WERI-Rb-1 (cell line): ENCODE measurements at regions not wholly inside any gene's neighbourhood (a gene's known extent, or its start where the extent isn't known, plus 50 kb on each side); places are given as distances from the start of the nearest gene placed in this dataset.

Experiments
- DNase-seq: peaks from one replicate; pipeline ENCODE4 v3.0.0-alpha.2; 2020
- H3K27ac ChIP-seq: fragments of 250-450 bp; sonication (Bioruptor Pico); 2 replicates; pipeline ENCODE4 v1.5.1; 2020; ENCODE audit warnings: mild to moderate bottlenecking, moderate library complexity
- H3K27me3 ChIP-seq: fragments of 250-450 bp; sonication (Bioruptor Pico); 2 replicates; pipeline ENCODE4 v1.5.1; 2021; ENCODE audit warnings: mild to moderate bottlenecking, low read depth, moderate library complexity; ENCODE audit not compliant: insufficient read depth, severe bottlenecking
- H3K36me3 ChIP-seq: fragments of 250-450 bp; sonication (Bioruptor Pico); 2 replicates; pipeline ENCODE4 v1.5.1; 2020; ENCODE audit warnings: mild to moderate bottlenecking, moderate library complexity
- H3K4me3 ChIP-seq: 2 replicates; pipeline ENCODE4 v1.5.1; 2011; ENCODE audit warnings: low read depth, mild to moderate bottlenecking, control low read depth, low read length
- H3K9me3 ChIP-seq: fragments of 250-450 bp; sonication (Bioruptor Pico); 2 replicates; pipeline ENCODE4 v1.5.1; 2021; ENCODE audit warnings: mild to moderate bottlenecking, moderate library complexity; ENCODE audit not compliant: severe bottlenecking
- TF ChIP-seq, protein P1 (sequence below): IDR thresholded peaks from 2 replicates; pipeline ENCODE4 v1.5.1; 2011; ENCODE audit warnings: low read depth, mild to moderate bottlenecking, control low read depth, inconsistent platforms, low read length

DNA sequence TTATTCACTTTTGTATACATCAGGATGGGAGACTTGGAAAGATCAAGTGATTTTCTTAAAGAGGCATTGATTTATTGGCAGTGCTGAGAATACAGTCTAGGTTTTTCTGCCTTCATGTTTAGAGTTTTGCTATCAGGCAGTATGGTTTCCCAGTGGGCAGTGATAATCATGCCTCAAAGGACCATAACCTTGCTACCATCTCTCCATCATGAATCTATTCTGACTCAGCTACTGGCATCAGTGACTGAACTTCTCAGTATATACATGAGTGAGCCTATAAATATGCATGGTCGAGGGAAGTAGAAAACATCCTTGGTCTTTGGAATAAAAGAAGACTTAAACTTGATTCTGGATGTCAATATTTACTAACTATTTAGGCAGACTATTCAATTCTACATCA, 562.0 kb upstream of the AADAT start:
- TF ChIP-seq, protein P1, sequence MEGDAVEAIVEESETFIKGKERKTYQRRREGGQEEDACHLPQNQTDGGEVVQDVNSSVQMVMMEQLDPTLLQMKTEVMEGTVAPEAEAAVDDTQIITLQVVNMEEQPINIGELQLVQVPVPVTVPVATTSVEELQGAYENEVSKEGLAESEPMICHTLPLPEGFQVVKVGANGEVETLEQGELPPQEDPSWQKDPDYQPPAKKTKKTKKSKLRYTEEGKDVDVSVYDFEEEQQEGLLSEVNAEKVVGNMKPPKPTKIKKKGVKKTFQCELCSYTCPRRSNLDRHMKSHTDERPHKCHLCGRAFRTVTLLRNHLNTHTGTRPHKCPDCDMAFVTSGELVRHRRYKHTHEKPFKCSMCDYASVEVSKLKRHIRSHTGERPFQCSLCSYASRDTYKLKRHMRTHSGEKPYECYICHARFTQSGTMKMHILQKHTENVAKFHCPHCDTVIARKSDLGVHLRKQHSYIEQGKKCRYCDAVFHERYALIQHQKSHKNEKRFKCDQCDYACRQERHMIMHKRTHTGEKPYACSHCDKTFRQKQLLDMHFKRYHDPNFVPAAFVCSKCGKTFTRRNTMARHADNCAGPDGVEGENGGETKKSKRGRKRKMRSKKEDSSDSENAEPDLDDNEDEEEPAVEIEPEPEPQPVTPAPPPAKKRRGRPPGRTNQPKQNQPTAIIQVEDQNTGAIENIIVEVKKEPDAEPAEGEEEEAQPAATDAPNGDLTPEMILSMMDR, result no peak
- no peak for DNase-seq
- Histone ChIP-seq H3K4me3 (no peak overlapping the region), H3K9me3 (no peaks in the 10 kb centered on the region), H3K27me3 (no peaks in the 10 kb centered on the region), H3K36me3 (no peaks in the 10 kb centered on the region), H3K27ac (no peak overlapping the region)

DNA sequence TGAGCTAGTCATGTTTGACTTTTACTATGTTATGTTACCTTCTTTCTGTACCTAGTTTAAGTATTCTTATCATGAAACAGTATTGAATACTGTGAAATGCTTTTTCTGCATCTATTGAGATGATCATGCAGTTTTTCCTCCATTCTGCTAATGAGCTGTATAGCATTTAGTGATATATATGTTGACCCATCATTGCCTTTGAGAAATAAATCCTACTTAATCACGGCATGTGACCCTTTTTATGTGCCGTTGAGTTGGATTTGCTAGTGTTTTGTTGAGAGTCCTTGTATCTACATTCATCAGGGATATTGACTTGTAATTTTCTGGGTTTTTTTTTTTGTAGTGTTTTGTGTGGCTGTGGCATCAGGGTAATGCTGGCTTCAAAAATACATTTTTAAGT, 537.7 kb upstream of the AADAT start:
- TF ChIP-seq, protein P1, result no peak
- Histone ChIP-seq H3K9me3 (no peaks in the 10 kb centered on the region), H3K36me3 (no peaks in the 10 kb centered on the region), H3K4me3 (no peak overlapping the region), H3K27ac (no peak overlapping the region), H3K27me3 (no peaks in the 10 kb centered on the region)
- no peak for DNase-seq

DNA sequence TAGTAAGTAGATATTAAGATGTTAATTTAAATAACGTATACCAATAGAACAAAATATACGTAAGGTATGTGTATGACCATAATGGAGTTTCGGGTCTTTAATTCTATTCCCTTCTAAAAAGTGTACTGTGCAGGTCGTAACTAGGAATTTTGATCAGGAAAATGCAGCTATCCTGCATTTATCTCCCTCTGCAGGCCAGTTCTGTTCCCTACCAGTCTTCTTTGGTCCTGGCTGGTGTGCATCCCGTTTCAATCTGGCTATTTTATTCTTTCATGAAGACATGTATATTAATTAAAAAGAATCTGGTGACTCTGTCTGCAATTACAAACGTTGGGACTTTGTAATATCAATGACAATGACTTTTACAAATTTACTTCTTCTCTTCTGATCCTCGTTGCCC, 534.1 kb upstream of the AADAT start:
- Histone ChIP-seq H3K27ac (no peak overlapping the region), H3K36me3 (no peaks in the 10 kb centered on the region), H3K4me3 (no peak overlapping the region), H3K9me3 (no peaks in the 10 kb centered on the region), H3K27me3 (no peaks in the 10 kb centered on the region)
- TF ChIP-seq, protein P1, result 0 out of 2 replicates have a peak, but pooled peaks have one; percentile 7
- no peak for DNase-seq

DNA sequence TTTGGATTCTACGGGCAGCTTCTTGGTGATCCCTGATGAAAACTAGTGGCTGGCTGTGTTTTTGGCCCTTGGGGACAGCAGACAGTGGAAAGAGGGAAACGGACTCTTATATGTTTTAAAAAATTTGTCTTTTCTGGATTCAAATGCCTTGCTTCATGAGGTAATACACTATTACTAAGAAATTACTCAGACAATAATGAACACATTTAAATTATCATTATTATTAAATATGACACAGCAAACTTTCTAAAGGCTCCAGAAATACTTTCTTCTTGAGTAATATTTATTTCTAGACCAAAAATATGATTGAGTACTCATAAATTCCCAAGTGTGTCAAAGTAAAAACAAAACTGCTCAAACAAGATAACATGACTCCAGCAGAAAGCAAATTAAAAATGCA, 520.7 kb upstream of the AADAT start:
- no peak for DNase-seq
- H3K36me3 ChIP-seq, result no peaks in the 10 kb centered on the region

DNA sequence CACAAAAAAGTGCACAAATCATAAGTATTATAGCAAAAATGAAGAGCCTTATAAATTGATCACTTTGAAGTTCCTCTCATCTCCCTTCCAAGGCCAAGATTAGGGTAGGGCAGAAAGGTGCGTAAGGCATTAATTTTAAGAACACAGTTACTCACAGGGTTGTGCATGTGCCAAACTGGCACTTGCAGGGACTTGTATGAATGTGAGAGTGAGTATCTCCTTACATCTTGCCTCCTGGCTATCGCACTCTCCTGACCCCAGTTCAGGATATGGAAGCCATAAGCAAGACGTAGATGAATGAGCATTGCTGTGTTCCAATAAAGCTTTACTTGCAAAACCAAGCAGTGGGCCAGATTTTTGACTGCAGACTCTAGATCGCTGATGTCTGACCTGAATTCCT, 510.1 kb upstream of the AADAT start:
- DNase-seq, result no peak
- Histone ChIP-seq H3K4me3 (no peak overlapping the region), H3K36me3 (no peaks in the 10 kb centered on the region), H3K9me3 (no peaks in the 10 kb centered on the region), H3K27ac (no peak overlapping the region), H3K27me3 (no peaks in the 10 kb centered on the region)
- TF ChIP-seq, protein P1, result no peak

More for the DNA sequence above, 520.7 kb upstream of the AADAT start:
- H3K4me3 ChIP-seq, result no peak overlapping the region
- TF ChIP-seq, protein P1, result no peak
- no peak overlapping the region for H3K27ac ChIP-seq
- no peaks in the 10 kb centered on the region for H3K27me3 ChIP-seq
- H3K9me3 ChIP-seq, result no peaks in the 10 kb centered on the region

DNA sequence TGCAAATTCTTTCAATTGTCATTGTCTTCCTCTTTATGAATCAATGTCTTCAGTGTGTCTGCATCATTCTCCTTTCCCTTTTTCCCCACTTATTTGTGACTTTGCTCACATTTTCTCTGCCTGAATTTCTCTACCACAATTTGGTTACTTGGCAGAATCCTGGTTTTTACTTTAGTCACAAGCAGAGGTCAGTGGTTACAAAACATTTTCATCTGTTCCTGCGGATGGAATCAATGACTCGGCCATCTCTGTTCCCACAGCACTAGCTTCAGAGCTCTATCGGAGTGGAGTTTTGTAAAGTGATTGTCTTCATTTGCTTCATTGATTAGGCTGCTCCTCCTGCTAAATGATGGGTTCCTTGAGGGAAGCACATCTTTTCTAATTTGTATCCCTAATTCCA, 501.3 kb upstream of the AADAT start:
- no peak for DNase-seq
- Histone ChIP-seq H3K27ac (no peak overlapping the region), H3K27me3 (no peaks in the 10 kb centered on the region), H3K9me3 (no peaks in the 10 kb centered on the region), H3K36me3 (no peaks in the 10 kb centered on the region), H3K4me3 (no peak overlapping the region)
- TF ChIP-seq, protein P1, result no peak
